NT2/D1 (cell line): ENCODE measurements at regions not wholly inside any gene's neighbourhood (a gene's known extent, or its start where the extent isn't known, plus 50 kb on each side); places are given as distances from the start of the nearest gene placed in this dataset.

Experiments used
- SUZ12 ChIP-seq: IDR thresholded peaks from 2 replicates; pipeline ENCODE4 v1.6.1; 2011; ENCODE audit not compliant: insufficient read length, insufficient read depth; ENCODE audit errors: extremely low read depth
- ZNF274 ChIP-seq: IDR thresholded peaks from 2 replicates; pipeline ENCODE4 v1.6.1; 2011; ENCODE audit warnings: mild to moderate bottlenecking, low read depth, low read length

GRCh38 chr1:220336391-220337031, 64.3 kb upstream of the RAB3GAP2 start:
- TF ChIP-seq ZNF274 (no peak), SUZ12 (no peak)
